Uterus (tissue), 2 donors: ENCODE measurements at regions not wholly inside any gene's neighbourhood (a gene's known extent, or its start where the extent isn't known, plus 50 kb on each side); places are given as distances from the start of the nearest gene placed in this dataset.

Experiments
- POLR2A ChIP-seq, 2 donors: fragments of 450-650 bp; IDR thresholded peaks; one replicate each; pipeline ENCODE4 v1.6.1; 2016; ENCODE audit warnings: antibody characterized with exemption in 2 of 2, mild to moderate bottlenecking in 1 of 2, moderate library complexity in 1 of 2
- TF ChIP-seq, protein P1 (sequence below), 4 experiments: fragments of 200-600 bp in 2 of 4; fragments of 450-650 bp in 2 of 4; sonication (generic) in 2 of 4; IDR thresholded peaks; one replicate each; pipeline ENCODE4 v1.5.1; 2016 to 2019; ENCODE audit warnings: antibody characterized with exemption in 4 of 4, mild to moderate bottlenecking in 2 of 4, moderate library complexity in 1 of 4

- TF ChIP-seq, protein P1, sequence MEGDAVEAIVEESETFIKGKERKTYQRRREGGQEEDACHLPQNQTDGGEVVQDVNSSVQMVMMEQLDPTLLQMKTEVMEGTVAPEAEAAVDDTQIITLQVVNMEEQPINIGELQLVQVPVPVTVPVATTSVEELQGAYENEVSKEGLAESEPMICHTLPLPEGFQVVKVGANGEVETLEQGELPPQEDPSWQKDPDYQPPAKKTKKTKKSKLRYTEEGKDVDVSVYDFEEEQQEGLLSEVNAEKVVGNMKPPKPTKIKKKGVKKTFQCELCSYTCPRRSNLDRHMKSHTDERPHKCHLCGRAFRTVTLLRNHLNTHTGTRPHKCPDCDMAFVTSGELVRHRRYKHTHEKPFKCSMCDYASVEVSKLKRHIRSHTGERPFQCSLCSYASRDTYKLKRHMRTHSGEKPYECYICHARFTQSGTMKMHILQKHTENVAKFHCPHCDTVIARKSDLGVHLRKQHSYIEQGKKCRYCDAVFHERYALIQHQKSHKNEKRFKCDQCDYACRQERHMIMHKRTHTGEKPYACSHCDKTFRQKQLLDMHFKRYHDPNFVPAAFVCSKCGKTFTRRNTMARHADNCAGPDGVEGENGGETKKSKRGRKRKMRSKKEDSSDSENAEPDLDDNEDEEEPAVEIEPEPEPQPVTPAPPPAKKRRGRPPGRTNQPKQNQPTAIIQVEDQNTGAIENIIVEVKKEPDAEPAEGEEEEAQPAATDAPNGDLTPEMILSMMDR (IDR thresholded peaks at IDR 0.05), result no peak
- no peak for TF ChIP-seq POLR2A (IDR thresholded peaks at IDR 0.05)
Measured at GRCh38 chr10:63929831-63930467, 408.7 kb downstream of the REEP3 start.
